GM10248 (cell line): ENCODE measurements at regions not wholly inside any gene's neighbourhood (a gene's known extent, or its start where the extent isn't known, plus 50 kb on each side); places are given as distances from the start of the nearest gene placed in this dataset.

Experiments used
- CTCF ChIA-PET: fragments of 300-600 bp; sonication (Branson Sonifier 250); formaldehyde crosslinking; extraction: SDS; loops from one replicate; lab custom pipeline; 2021; ENCODE audit warnings: antibody characterized with exemption; lab: Yijun Ruan, JAX
- POLR2A ChIA-PET: fragments of 350-650 bp; sonication (Branson Sonifier 250); formaldehyde crosslinking; extraction: SDS; loops from one replicate; lab custom pipeline; 2020; ENCODE audit warnings: antibody characterized with exemption; lab: Yijun Ruan, JAX
- DNase-seq: peaks from one replicate; pipeline ENCODE4 v3.0.0; 2012; ENCODE audit errors: extremely low spot score
- TF ChIP-seq, protein P1 (sequence below): IDR thresholded peaks from 2 replicates; pipeline ENCODE4 v1.5.1; 2012; ENCODE audit warnings: mild to moderate bottlenecking, low read depth; ENCODE audit errors: extremely low read depth, missing control alignments, control extremely low read depth

DNA sequence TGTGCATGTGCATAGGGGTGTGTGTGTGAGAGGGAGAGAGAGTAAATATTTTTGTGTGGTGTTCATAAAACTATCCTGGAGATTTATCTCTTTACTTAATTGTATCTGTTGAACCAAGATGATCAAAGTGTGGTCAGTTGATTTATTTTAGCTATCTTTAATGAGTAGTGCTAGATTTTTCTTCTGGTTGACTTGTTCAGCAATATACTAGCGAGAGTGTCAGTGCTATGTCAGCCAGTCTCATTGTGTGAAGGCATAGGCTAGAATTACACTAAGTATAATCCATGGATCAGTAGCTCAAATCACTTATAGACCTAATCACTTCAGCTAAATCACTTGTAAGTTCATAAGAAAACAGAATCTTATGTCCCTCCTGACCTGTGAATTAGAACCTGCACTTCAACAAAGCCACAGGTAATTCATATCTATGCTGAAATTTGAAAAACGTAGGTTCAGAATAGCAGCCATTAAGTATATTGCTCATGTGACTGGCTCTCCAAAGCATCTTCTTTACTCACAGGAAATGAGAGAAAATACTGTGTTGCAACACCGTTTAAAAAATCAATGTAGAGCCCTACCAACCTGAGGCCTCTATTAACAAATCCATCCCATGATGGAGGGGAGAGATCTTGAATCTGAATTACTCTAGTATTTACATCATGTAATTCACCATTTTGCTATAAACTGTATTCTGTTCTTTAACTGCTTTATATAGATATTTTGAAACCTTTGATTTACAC lies 203.1 kb upstream of the ACTBL2 start:
- POLR2A ChIA-PET, result no interaction called here

DNA sequence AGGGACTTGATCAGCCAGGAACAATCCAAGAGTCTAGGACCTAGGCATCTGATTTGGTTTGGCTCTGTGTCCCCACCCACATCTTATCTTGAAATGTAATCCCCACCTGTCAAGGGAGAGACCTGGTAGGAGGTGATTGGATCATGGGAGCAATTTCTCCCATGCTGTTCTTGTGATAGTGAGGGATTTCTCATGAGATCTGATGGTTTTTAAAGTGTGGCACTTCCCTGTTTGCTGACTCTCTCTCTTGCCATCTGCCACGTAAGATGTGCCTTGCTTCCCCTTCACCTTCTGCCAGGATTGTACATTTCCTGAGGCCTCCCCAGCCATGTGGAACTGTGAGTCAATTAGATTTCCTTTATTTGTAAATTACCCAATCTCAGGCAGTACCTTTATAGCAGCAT lies 201.7 kb upstream of the ACTBL2 start:
- no peak for DNase-seq
- ChIA-PET CTCF (interaction anchor here (2.7 kb wide), 1 partner anchor 35 kb away, joined by 9 read pairs; no protein-coding TSS in a partner anchor), POLR2A (no interaction called here)
- TF ChIP-seq, protein P1, sequence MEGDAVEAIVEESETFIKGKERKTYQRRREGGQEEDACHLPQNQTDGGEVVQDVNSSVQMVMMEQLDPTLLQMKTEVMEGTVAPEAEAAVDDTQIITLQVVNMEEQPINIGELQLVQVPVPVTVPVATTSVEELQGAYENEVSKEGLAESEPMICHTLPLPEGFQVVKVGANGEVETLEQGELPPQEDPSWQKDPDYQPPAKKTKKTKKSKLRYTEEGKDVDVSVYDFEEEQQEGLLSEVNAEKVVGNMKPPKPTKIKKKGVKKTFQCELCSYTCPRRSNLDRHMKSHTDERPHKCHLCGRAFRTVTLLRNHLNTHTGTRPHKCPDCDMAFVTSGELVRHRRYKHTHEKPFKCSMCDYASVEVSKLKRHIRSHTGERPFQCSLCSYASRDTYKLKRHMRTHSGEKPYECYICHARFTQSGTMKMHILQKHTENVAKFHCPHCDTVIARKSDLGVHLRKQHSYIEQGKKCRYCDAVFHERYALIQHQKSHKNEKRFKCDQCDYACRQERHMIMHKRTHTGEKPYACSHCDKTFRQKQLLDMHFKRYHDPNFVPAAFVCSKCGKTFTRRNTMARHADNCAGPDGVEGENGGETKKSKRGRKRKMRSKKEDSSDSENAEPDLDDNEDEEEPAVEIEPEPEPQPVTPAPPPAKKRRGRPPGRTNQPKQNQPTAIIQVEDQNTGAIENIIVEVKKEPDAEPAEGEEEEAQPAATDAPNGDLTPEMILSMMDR, result no peak

More for the DNA sequence above, 203.1 kb upstream of the ACTBL2 start:
- CTCF ChIA-PET, result interaction anchor here (0.9 to 1.3 kb wide), 2 partner anchors 11 to 16 kb away, joined by 3 to 5 read pairs; no protein-coding TSS in a partner anchor
- no peak for DNase-seq
- TF ChIP-seq, protein P1, result no peak

DNA sequence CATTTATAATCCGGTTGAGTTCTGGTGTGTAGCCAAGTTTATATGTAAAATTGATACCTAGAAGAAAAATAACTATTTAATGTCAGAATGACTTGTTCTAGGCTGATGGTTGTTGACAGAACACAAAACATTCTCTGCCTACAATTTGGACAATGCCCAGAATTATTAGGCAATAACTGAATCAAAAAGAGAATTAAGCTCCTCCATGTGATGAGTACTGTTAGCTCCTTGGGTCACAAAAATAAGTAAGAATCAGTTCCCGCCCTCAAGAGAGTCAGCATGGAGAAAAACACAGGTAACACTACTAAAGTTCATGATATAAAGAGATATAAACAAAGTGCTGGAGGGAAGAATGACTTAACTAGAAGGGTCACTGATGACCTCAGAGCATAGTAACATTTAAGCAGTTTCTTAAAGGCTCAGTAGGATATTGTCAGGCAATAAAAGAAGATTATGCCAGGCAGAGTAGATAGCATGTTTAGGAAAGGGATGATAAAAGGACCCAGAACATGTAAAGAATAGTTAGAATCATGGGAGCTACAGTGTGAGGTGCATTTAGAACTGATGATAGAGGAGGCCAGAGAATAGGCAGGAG lies 200.5 kb upstream of the ACTBL2 start:
- CTCF ChIA-PET, result interaction anchor here (1.2 to 2.7 kb wide), 3 partner anchors 8 to 33 kb away, joined by 5 to 9 read pairs (median 7); no protein-coding TSS in a partner anchor
- TF ChIP-seq, protein P1, result no peak
- DNase-seq, result no peak
- POLR2A ChIA-PET, result no interaction called here

DNA sequence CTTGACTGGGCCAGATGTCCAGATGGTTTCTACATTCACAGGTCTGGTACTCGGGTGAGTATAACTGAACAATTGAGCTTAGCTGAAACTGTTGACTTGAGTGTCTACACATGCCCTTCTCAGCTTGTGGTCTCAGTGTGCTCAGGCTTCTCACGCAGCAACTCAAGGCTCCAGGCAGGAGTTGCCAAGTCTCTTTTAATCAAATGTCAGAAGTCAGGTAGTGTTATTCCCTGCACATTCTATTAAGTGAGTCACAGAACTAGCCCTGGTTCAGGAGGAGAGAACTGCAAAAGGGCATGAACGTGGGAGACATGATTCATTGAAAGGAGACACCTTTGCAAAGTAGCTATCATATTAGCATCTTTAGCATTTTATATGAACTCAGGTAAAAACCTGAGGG lies 199.3 kb upstream of the ACTBL2 start:
- no peak for DNase-seq
- TF ChIP-seq, protein P1, result no peak
- CTCF ChIA-PET, result interaction anchor here (1.2 to 1.7 kb wide), 3 partner anchors 9 to 13 kb away, joined by 5 to 7 read pairs (median 5); no protein-coding TSS in a partner anchor
- POLR2A ChIA-PET, result no interaction called here

DNA sequence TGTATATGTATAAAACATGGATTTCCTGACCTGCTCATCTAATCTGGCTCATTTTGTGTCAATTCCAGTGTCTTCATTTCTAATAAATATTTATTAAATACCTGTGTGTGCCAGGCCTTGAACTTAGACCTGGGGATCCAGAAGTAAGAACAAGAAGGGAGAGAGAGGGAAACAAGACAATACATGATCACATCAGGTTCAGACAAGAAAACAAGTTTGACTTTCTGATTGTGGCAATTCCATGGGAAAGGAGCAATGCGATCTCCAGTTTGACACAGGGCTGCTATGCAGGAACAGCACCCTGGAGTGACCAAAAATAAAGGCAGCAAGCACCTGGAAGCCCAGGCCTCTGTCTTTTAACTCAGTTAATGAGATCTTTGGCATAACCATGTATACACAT lies 198.1 kb upstream of the ACTBL2 start:
- TF ChIP-seq, protein P1, result no peak
- ChIA-PET CTCF (no interaction called here), POLR2A (no interaction called here)
- no peak for DNase-seq

DNA sequence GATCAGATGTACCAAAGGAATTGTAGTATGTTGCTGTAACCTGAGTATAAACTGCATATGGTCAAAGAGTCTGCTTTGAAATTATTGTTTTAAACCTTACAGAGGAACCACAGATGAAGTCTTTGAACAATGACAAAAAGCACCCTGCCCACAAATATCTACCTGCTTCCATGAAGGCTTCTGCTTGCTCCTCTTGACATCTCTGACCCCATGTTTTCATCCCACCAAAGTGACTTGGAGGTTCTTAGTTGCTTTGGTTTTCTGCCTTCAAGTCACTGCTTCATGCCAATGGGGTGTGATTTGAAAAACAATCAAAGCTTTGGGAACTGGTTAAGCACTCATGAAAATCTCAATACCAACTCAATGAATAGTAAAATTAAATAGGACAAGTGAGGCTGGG lies 194.6 kb upstream of the ACTBL2 start:
- ChIA-PET CTCF (interaction anchor here (2.3 kb wide), 1 partner anchor 27 kb away, joined by 7 read pairs; no protein-coding TSS in a partner anchor), POLR2A (no interaction called here)
- DNase-seq, result no peak
- TF ChIP-seq, protein P1, result no peak
